T-cell (primary cell): ENCODE measurements at regions not wholly inside any gene's neighbourhood (a gene's known extent, or its start where the extent isn't known, plus 50 kb on each side); places are given as distances from the start of the nearest gene placed in this dataset.

Experiments
- ATAC-seq, 4 experiments: fragments of 200-7000 bp in 3 of 4; fragments of 150-1000 bp in 1 of 4; cut with Tn5 transposase; replicated peaks in 1 of 4; 1 replicate in 3 of 4; 2 replicates in 1 of 4; pipeline ENCODE4 v1.10.0; 2021; ENCODE audit warnings: moderate library complexity in 3 of 4, mild to moderate bottlenecking in 2 of 4, moderate number of reproducible peaks in 1 of 4
- CTCF ChIA-PET, 2 donors: fragments of 300-600 bp; sonication (Branson Sonifier 250); formaldehyde crosslinking; loops; one replicate each; lab custom pipeline; 2022; ENCODE audit warnings: antibody characterized with exemption in 2 of 2; lab: Charles Lee
- POLR2A ChIA-PET, 2 donors: fragments of 300-600 bp; sonication (Branson Sonifier 250); formaldehyde crosslinking; loops; one replicate each; lab custom pipeline; 2022; ENCODE audit warnings: antibody characterized with exemption in 2 of 2; lab: Charles Lee
- DNase-seq, 35 experiments: peaks; one replicate each; pipeline versions ENCODE4 v3.0.0 to v3.0.0-alpha.2; 2013 to 2023
- H3K27ac ChIP-seq: one replicate; pipeline ENCODE4 v1.5.1; 2013; ENCODE audit warnings: low read length
- H3K27me3 ChIP-seq, 2 experiments: replicated peaks in 1 of 2; 1 replicate in 1 of 2; 2 replicates in 1 of 2; pipeline versions ENCODE4 v1.6.1 to v1.7.0; 2013; ENCODE audit warnings: low read length in 1 of 2, mixed read lengths in 1 of 2; ENCODE audit not compliant: control insufficient read depth in 2 of 2, insufficient read depth in 2 of 2; ENCODE audit errors: extremely low read depth in 1 of 2
- H3K36me3 ChIP-seq, 2 donors: 1 replicate in 1 of 2; 2 replicates in 1 of 2; pipeline versions ENCODE4 v1.6.1 to v1.7.0; 2013; ENCODE audit warnings: low read length in 1 of 2; ENCODE audit not compliant: control insufficient read depth in 2 of 2, insufficient read depth in 1 of 2; ENCODE audit errors: extremely low read depth in 1 of 2
- H3K4me1 ChIP-seq, 2 experiments: 1 replicate in 1 of 2; 2 replicates in 1 of 2; pipeline versions ENCODE4 v1.6.1 to v1.7.0; 2013; ENCODE audit warnings: low read length in 2 of 2, mixed read lengths in 1 of 2; ENCODE audit not compliant: insufficient read depth in 2 of 2, control insufficient read depth in 1 of 2; ENCODE audit errors: extremely low read depth in 1 of 2
- H3K4me3 ChIP-seq, 2 donors: 1 replicate in 1 of 2; 2 replicates in 1 of 2; pipeline versions ENCODE4 v1.5.1 to v1.7.0; 2013; ENCODE audit warnings: mild to moderate bottlenecking in 2 of 2, low read length in 1 of 2, moderate library complexity in 1 of 2; ENCODE audit not compliant: control insufficient read depth in 1 of 2; ENCODE audit errors: extremely low read depth in 1 of 2
- H3K9me3 ChIP-seq: 2 replicates; pipeline ENCODE4 v1.7.0; 2013
- H3K27ac Mint-ChIP-seq, 2 donors: one replicate each; pipeline ENCODE4 v1.8.0; 2020 to 2021; ENCODE audit warnings: mild to moderate bottlenecking in 2 of 2, mixed read lengths in 2 of 2
- H3K27me3 Mint-ChIP-seq, 2 donors: one replicate each; pipeline ENCODE4 v1.8.0; 2021 to 2022; ENCODE audit warnings: mixed read lengths in 2 of 2
- H3K36me3 Mint-ChIP-seq: one replicate; pipeline ENCODE4 v1.8.0; 2021; ENCODE audit warnings: mixed read lengths
- H3K4me1 Mint-ChIP-seq, 3 donors: one replicate each; pipeline ENCODE4 v1.8.0; 2020 to 2022; ENCODE audit warnings: mixed read lengths in 3 of 3, mild to moderate bottlenecking in 1 of 3
- H3K4me3 Mint-ChIP-seq, 3 donors: one replicate each; pipeline ENCODE4 v1.8.0; 2020 to 2022; ENCODE audit warnings: mild to moderate bottlenecking in 3 of 3, mixed read lengths in 3 of 3, moderate library complexity in 3 of 3
- H3K9me3 Mint-ChIP-seq, 3 donors: one replicate each; pipeline ENCODE4 v1.8.0; 2020 to 2022; ENCODE audit warnings: mixed read lengths in 3 of 3
- WGBS: methylation state at CpG from one replicate; pipeline ENCODE4 v1.1.5; 2013; ENCODE audit warnings: missing lambda C conversion rate; ENCODE audit not compliant: insufficient coverage; 5-methylcytosine and 5-hydroxymethylcytosine counted together

DNA sequence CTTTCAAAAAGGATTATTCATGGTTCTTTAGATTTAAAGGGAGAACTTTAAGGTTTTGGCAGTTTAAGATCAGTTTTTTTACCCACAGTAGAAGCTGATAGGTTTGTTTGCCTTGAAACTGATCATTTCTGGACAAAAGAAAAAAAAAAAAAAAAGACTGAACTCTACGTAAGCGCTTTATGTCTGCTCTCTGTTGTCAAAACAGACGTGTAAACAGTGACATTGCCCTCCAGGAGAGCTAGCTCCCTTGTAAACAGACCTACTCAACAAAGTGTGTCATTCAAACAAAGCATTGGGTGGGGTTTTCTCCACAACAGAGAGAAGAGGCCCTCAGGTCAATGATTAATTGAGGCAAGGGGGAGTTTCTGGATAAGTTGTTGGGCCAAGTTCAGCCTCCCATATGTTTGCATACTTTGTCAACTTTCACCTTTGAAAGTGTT is 568.1 kb upstream of the LRRN3 start:
- no CpG with 5 or more reads among the region's 3 CpGs for WGBS

GRCh38 chr7:110529175-110529574 is 561.8 kb upstream of the LRRN3 start:
- ChIA-PET CTCF (no interaction called here), POLR2A (interaction anchor here in 1 of 2 donors (0.7 kb wide), 1 partner anchor 11 kb away, joined by 3 read pairs; no protein-coding TSS in a partner anchor)
- Histone ChIP-seq H3K36me3 (no peaks in the 10 kb centered on the region), H3K27ac (no peak overlapping the region), H3K27me3 (no peaks in the 10 kb centered on the region), H3K4me1 (no peaks in the 10 kb centered on the region), H3K9me3 (no peaks in the 10 kb centered on the region), H3K4me3 (no peak overlapping the region)
- no peaks in the 10 kb centered on the region for H3K9me3 Mint-ChIP-seq
- no peaks in the 10 kb centered on the region for H3K4me1 Mint-ChIP-seq
- H3K27me3 Mint-ChIP-seq = no peaks in the 10 kb centered on the region
- WGBS = 100% methylated on average over 1 of the region's 2 CpGs
- DNase-seq = no peak
- no peaks in the 10 kb centered on the region for H3K36me3 Mint-ChIP-seq
- no peak overlapping the region for H3K27ac Mint-ChIP-seq
- no peak overlapping the region for H3K4me3 Mint-ChIP-seq
- ATAC-seq = no peak

More for the DNA sequence above, 568.1 kb upstream of the LRRN3 start:
- no peaks in the 10 kb centered on the region for H3K36me3 ChIP-seq
- ChIA-PET CTCF (no interaction called here), POLR2A (no interaction called here)
- no peak overlapping the region for H3K27ac ChIP-seq
- no peak for ATAC-seq
- no peaks in the 10 kb centered on the region for H3K9me3 ChIP-seq
- no peak overlapping the region for H3K4me3 ChIP-seq
- no peaks in the 10 kb centered on the region for H3K27me3 ChIP-seq
- Mint-ChIP-seq H3K4me1 (no peaks in the 10 kb centered on the region), H3K9me3 (peaks cover 0 to 3% (median 0%) of the 10 kb centered on the region in 3 donors), H3K36me3 (no peaks in the 10 kb centered on the region), H3K27me3 (no peaks in the 10 kb centered on the region), H3K4me3 (no peak overlapping the region), H3K27ac (no peak overlapping the region)
- no peak for DNase-seq
- no peaks in the 10 kb centered on the region for H3K4me1 ChIP-seq

DNA sequence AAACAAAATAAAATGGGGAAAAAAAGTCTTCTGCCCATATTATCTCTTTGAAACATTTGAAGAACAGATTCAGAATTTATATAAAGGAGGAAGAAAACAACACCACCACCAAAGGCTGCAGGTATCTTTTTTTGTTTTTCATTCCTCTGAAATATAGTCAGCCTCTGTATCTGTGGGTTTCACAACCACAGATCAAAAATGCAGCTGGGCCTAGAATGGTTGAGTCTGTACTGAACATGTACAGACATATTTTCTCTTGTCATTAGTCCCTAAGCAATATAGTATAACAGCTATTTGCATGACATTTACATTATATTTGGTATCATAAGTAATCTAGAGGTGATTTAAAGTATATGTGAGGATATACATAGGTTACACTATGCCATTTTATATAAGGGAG is 559.7 kb upstream of the LRRN3 start:
- no peaks in the 10 kb centered on the region for H3K36me3 ChIP-seq
- Mint-ChIP-seq H3K4me3 (no peak overlapping the region), H3K27ac (no peak overlapping the region), H3K9me3 (no peaks in the 10 kb centered on the region), H3K4me1 (no peaks in the 10 kb centered on the region), H3K36me3 (no peaks in the 10 kb centered on the region), H3K27me3 (no peaks in the 10 kb centered on the region)
- ATAC-seq = no peak
- H3K4me1 ChIP-seq = no peaks in the 10 kb centered on the region
- H3K9me3 ChIP-seq = no peaks in the 10 kb centered on the region
- H3K27ac ChIP-seq = no peak overlapping the region
- no peak overlapping the region for H3K4me3 ChIP-seq
- CTCF ChIA-PET = no interaction called here
- no peak for DNase-seq
- POLR2A ChIA-PET = no interaction called here
- H3K27me3 ChIP-seq = no peaks in the 10 kb centered on the region

DNA sequence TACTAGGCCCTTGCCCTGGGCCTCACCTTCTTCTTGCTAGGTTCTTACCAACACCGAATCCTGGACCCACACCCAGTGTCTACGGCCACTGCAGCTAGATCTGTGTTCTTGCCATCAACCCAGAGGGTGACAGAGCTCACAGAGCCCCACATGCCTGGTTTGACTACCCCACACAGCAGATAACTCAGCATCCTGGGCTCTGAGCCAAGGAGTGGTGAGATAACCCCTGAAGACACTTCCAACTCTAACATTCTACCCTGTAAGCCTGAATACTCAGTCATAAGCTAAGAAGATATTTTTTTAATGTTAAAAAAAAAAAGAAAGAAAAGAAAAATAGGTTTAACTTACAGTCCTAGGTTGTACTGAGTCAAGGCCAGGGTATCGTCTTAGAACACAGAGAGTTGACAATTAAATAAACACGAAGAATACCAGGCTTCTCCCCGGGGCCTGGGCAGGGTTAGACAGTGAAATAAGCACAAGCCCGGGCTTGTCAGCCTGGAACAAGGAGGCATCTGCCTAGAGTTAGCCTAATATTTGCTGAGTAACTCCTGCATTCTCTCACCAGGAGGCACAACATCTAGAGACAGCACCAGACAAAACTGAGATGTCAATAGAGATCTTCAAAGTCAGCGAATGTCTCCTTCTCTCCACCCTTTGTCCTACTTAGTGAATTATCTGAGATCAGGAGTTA is 556.5 kb upstream of the LRRN3 start:
- no peak overlapping the region for H3K27ac ChIP-seq
- Mint-ChIP-seq H3K4me3 (no peak overlapping the region), H3K4me1 (no peaks in the 10 kb centered on the region), H3K27ac (no peak overlapping the region), H3K27me3 (no peaks in the 10 kb centered on the region), H3K36me3 (no peaks in the 10 kb centered on the region), H3K9me3 (no peaks in the 10 kb centered on the region)
- no peaks in the 10 kb centered on the region for H3K36me3 ChIP-seq
- no peaks in the 10 kb centered on the region for H3K4me1 ChIP-seq
- ATAC-seq (no peak), DNase-seq (no peak)
- POLR2A ChIA-PET = no interaction called here
- H3K4me3 ChIP-seq = no peak overlapping the region
- no peaks in the 10 kb centered on the region for H3K27me3 ChIP-seq
- H3K9me3 ChIP-seq = no peaks in the 10 kb centered on the region
- CTCF ChIA-PET = interaction anchor here in 1 of 2 donors (0.6 kb wide), 1 partner anchor 541 kb away, joined by 4 read pairs; no protein-coding TSS in a partner anchor
- 87% methylated on average over 6 of the region's 7 CpGs for WGBS

GRCh38 chr7:110539216-110539615 is 551.7 kb upstream of the LRRN3 start:
- Histone ChIP-seq H3K4me3 (no peak overlapping the region), H3K36me3 (no peaks in the 10 kb centered on the region), H3K9me3 (no peaks in the 10 kb centered on the region), H3K4me1 (no peaks in the 10 kb centered on the region), H3K27ac (no peak overlapping the region), H3K27me3 (no peaks in the 10 kb centered on the region)
- ATAC-seq (no peak), DNase-seq (no peak)
- ChIA-PET CTCF (no interaction called here), POLR2A (no interaction called here)
- Mint-ChIP-seq H3K27ac (no peak overlapping the region), H3K36me3 (no peaks in the 10 kb centered on the region), H3K9me3 (peaks cover 0 to 5% (median 0%) of the 10 kb centered on the region in 3 donors), H3K4me1 (no peaks in the 10 kb centered on the region), H3K4me3 (no peak overlapping the region), H3K27me3 (peaks cover 0 to 3% of the 10 kb centered on the region in 2 donors)

DNA sequence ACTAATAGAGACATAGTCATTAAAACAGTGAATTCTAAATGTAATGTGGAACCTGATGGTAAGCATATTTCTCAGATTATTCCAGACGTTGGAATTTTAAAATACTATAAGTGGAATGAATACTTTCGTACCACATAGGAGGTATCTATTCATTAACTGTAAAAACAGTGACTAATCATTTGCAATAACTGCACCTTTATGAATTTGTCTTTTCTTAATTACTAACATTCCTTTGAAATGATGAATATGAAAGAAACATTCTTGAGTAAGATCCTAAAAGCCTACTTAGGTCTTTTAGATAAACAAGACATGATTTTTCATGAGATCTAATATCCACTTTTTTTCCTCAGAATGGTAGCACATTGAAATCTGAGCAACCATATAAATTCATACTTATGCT is 549.0 kb upstream of the LRRN3 start:
- peaks cover 0 to 3% of the 10 kb centered on the region in 2 donors for H3K27me3 Mint-ChIP-seq
- Histone ChIP-seq H3K4me3 (no peak overlapping the region), H3K9me3 (no peaks in the 10 kb centered on the region), H3K27me3 (no peaks in the 10 kb centered on the region), H3K36me3 (no peaks in the 10 kb centered on the region), H3K4me1 (no peaks in the 10 kb centered on the region), H3K27ac (no peak overlapping the region)
- H3K36me3 Mint-ChIP-seq = no peaks in the 10 kb centered on the region
- POLR2A ChIA-PET = no interaction called here
- H3K4me1 Mint-ChIP-seq = no peaks in the 10 kb centered on the region
- peaks cover 0 to 5% (median 0%) of the 10 kb centered on the region in 3 donors for H3K9me3 Mint-ChIP-seq
- H3K27ac Mint-ChIP-seq = no peak overlapping the region
- H3K4me3 Mint-ChIP-seq = no peak overlapping the region
- no CpG with 5 or more reads among the region's 2 CpGs for WGBS
- ATAC-seq (no peak), DNase-seq (no peak)
- CTCF ChIA-PET = no interaction called here

DNA sequence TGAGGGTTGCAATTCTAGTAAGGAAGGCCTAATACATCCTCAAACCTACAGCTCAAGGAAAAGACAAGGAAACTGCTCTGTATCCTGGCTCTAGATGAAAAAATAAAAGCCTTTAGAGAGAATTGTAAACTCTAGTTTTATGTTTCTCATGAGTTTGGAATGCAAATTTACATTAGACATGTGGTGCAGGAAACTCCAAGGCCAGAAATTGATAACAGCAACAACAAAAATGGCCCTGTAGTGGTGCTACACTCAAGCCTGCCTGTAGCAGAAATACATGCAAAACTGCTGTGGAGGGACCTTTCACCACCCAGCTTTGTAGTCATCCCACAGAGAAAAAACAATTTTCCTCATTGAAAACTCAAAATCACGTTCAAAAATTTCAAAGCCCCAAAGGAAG is 546.7 kb upstream of the LRRN3 start:
- H3K4me3 Mint-ChIP-seq = no peak overlapping the region

More for the DNA sequence above, 546.7 kb upstream of the LRRN3 start:
- WGBS = no CpG with 5 or more reads among the region's 1 CpG
- no peaks in the 10 kb centered on the region for H3K9me3 ChIP-seq
- H3K36me3 ChIP-seq = no peaks in the 10 kb centered on the region
- ChIA-PET CTCF (no interaction called here), POLR2A (no interaction called here)
- no peak for DNase-seq
- no peaks in the 10 kb centered on the region for H3K27me3 ChIP-seq
- H3K27me3 Mint-ChIP-seq = peaks cover 0 to 3% of the 10 kb centered on the region in 2 donors
- H3K9me3 Mint-ChIP-seq = peaks cover 0 to 5% (median 4%) of the 10 kb centered on the region in 3 donors
- H3K27ac ChIP-seq = no peak overlapping the region
- H3K27ac Mint-ChIP-seq = no peak overlapping the region
- H3K36me3 Mint-ChIP-seq = no peaks in the 10 kb centered on the region
- H3K4me1 Mint-ChIP-seq = no peaks in the 10 kb centered on the region
- ATAC-seq = no peak
- H3K4me1 ChIP-seq = no peaks in the 10 kb centered on the region
- H3K4me3 ChIP-seq = no peak overlapping the region
